Transverse colon (tissue), 3 donors: ENCODE measurements at regions not wholly inside any gene's neighbourhood (a gene's known extent, or its start where the extent isn't known, plus 50 kb on each side); places are given as distances from the start of the nearest gene placed in this dataset.

ENCODE experiments used
- POLR2A ChIP-seq: fragments of 450-650 bp; IDR thresholded peaks from one replicate; pipeline ENCODE4 v1.6.1; 2016; ENCODE audit warnings: antibody characterized with exemption, mild to moderate bottlenecking, moderate library complexity
- POLR2AphosphoS5 ChIP-seq, 3 donors: sonication (generic); formaldehyde crosslinking; IDR thresholded peaks; one replicate each; pipeline ENCODE4 v1.6.1; 2016; ENCODE audit warnings: antibody characterized with exemption in 3 of 3

DNA sequence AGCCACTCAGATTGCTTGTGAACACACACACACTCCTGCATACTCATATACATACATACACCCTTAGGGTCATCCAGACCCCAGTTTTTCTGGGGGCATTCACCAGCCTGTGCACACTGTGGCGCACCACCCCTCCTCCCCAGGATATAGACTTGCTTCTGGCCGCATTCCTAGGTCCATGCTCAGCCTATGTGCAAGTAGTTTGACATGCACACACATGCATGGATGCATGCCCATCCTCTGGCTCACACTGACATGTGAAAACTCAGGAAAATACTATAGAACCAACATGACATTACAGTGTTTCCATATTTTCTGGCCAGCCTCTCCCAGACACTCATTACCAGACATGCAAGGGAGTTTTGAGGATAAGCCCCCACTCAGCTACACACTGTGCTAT is 79.3 kb upstream of the POLG start:
- TF ChIP-seq POLR2A (no peak), POLR2AphosphoS5 (IDR thresholded peaks at IDR 0.05) (no peak)
